Stomach (tissue), 8 donors: ENCODE measurements at regions not wholly inside any gene's neighbourhood (a gene's known extent, or its start where the extent isn't known, plus 50 kb on each side); places are given as distances from the start of the nearest gene placed in this dataset.

Experiments used
- DNase-seq, 2 donors: peaks; one replicate each; pipeline versions ENCODE4 v3.0.0 to v3.0.0-alpha.2; 2013 to 2019
- H3K27ac ChIP-seq, 5 donors: fragments of 200-600 bp in 4 of 5; sonication (generic) in 4 of 5; one replicate each; pipeline ENCODE4 v1.5.1; 2013 to 2019; ENCODE audit warnings: mild to moderate bottlenecking in 1 of 5, moderate library complexity in 1 of 5
- H3K27me3 ChIP-seq, 3 donors: fragments of 200-600 bp; sonication (generic); one replicate each; pipeline ENCODE4 v1.5.1; 2017 to 2019; ENCODE audit warnings: mixed run types in 1 of 3
- H3K36me3 ChIP-seq, 4 donors: fragments of 200-600 bp; sonication (generic); 1 replicate in 3 of 4; 2 replicates in 1 of 4; pipeline ENCODE4 v1.5.1; 2016 to 2019
- H3K4me1 ChIP-seq, 4 donors: fragments of 200-600 bp; sonication (generic); one replicate each; pipeline ENCODE4 v1.5.1; 2016 to 2019
- H3K4me3 ChIP-seq, 4 donors: fragments of 200-600 bp; sonication (generic) in 3 of 4; one replicate each; pipeline ENCODE4 v1.5.1; 2016 to 2019; ENCODE audit warnings: mild to moderate bottlenecking in 1 of 4
- H3K9me3 ChIP-seq, 4 donors: fragments of 200-600 bp; sonication (generic); one replicate each; pipeline ENCODE4 v1.5.1; 2016 to 2019
- EP300 ChIP-seq: sonication (generic); formaldehyde crosslinking; IDR thresholded peaks from one replicate; pipeline ENCODE4 v1.6.1; 2017; ENCODE audit warnings: antibody characterized with exemption
- POLR2A ChIP-seq, 4 donors: fragments of 450-650 bp; IDR thresholded peaks; one replicate each; pipeline ENCODE4 v1.6.1; 2016; ENCODE audit warnings: antibody characterized with exemption in 4 of 4, control low read depth in 2 of 4, mild to moderate bottlenecking in 1 of 4, moderate library complexity in 1 of 4
- POLR2AphosphoS5 ChIP-seq, 3 donors: sonication (generic); formaldehyde crosslinking; IDR thresholded peaks; one replicate each; pipeline ENCODE4 v1.6.1; 2016; ENCODE audit warnings: antibody characterized with exemption in 3 of 3
- WGBS, 5 donors: extraction: QIAGEN DNeasy Blood & Tissue Kit in 3 of 5; methylation state at CpG; one replicate each; pipeline versions ENCODE4 v1.1.5 to v1.1.7; 2013 to 2018; 5-methylcytosine and 5-hydroxymethylcytosine counted together
- intact Hi-C: fragments of 100-400 bp; cut with DNase I; formaldehyde crosslinking; loops from one replicate; pipeline ENCODE4 v1.15.1; 2023; ENCODE audit warnings: low total_unique reads
- TF ChIP-seq, protein P1 (sequence below), 7 experiments: fragments of 450-650 bp in 4 of 7; fragments of 200-600 bp in 3 of 7; sonication (generic) in 3 of 7; IDR thresholded peaks; one replicate each; pipeline ENCODE4 v1.5.1; 2016 to 2019; ENCODE audit warnings: antibody characterized with exemption in 7 of 7, control low read depth in 2 of 7, mild to moderate bottlenecking in 1 of 7
- donor health status: healthy with polysubstance abuse.
- donor health status: Bipolar disorder and iron deficiency.
- donor health status: healthy.

DNA sequence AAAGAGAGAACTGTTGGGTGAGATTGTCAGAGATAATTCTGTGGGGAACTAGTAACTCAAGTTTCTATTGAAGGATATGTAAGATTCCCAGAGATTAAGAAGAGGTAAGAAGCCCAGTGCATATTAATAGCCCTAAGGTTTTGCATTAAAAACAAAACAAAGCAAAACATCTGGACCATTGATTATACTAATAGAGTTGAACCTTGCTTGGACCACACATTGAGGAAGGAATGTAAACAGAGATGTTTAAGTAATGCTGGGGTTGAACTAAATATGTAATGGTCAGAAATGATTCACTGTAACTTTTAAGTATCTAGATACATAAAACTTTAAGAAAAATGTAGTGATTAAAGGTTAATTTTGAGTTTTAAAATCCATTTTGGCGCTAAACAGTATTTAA, 1770.0 kb downstream of the PCDH9 start:
- DNase-seq, result no peak
- Histone ChIP-seq H3K4me1 (no peaks in the 10 kb centered on the region), H3K36me3 (no peaks in the 10 kb centered on the region), H3K27ac (no peak overlapping the region), H3K9me3 (no peaks in the 10 kb centered on the region), H3K4me3 (no peak overlapping the region), H3K27me3 (no peaks in the 10 kb centered on the region)
- no peak for TF ChIP-seq POLR2A (IDR thresholded peaks at IDR 0.05)
- intact Hi-C loops, result no loop called here
- WGBS, 5 donors, result 69 to 91% (median 84%) methylated on average over 1 of the region's 1 CpG

DNA sequence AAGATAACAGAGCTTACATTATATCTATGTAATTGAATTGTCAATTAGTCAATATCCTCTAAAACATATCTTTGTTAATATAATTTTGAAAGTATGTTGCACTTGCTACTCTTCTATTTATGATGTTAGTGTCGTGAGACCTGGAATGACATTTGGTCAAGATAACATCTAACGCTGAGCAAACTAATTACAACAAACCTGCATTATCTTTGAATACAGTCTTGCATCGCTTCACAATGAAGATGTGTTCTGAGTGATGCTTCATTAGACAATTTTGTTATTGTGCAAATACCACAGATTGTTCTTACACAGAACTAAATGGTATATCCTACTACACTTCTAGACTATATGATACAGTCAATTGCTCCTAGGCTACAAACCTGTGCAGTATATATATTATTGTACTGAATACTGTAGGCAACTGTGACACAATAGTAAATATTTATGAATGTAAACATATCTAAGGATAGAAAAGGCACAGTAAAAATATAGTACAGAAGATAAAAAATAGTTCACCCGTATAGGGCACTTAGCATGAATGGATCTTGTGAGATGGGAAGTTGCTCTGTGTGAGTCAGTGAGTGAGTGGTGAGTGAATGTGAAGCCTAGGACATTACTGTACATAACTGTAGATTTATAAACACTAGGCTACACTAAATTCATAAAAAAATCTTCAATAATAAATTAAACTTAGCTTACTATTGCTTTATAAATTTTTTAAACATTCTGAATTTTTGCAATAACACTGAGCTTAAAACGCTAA, 1773.8 kb downstream of the PCDH9 start:
- Histone ChIP-seq H3K9me3 (no peaks in the 10 kb centered on the region), H3K27ac (no peak overlapping the region), H3K36me3 (no peaks in the 10 kb centered on the region), H3K4me3 (no peak overlapping the region), H3K4me1 (no peaks in the 10 kb centered on the region), H3K27me3 (no peaks in the 10 kb centered on the region)
- TF ChIP-seq, protein P1, sequence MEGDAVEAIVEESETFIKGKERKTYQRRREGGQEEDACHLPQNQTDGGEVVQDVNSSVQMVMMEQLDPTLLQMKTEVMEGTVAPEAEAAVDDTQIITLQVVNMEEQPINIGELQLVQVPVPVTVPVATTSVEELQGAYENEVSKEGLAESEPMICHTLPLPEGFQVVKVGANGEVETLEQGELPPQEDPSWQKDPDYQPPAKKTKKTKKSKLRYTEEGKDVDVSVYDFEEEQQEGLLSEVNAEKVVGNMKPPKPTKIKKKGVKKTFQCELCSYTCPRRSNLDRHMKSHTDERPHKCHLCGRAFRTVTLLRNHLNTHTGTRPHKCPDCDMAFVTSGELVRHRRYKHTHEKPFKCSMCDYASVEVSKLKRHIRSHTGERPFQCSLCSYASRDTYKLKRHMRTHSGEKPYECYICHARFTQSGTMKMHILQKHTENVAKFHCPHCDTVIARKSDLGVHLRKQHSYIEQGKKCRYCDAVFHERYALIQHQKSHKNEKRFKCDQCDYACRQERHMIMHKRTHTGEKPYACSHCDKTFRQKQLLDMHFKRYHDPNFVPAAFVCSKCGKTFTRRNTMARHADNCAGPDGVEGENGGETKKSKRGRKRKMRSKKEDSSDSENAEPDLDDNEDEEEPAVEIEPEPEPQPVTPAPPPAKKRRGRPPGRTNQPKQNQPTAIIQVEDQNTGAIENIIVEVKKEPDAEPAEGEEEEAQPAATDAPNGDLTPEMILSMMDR (IDR thresholded peaks at IDR 0.05), result no peak
- TF ChIP-seq POLR2A (IDR thresholded peaks at IDR 0.05), result no peak
- WGBS, 5 donors, result 73 to 81% (median 77%) methylated on average over 5 of the region's 5 CpGs
- DNase-seq, result no peak
- intact Hi-C loops, result no loop called here

DNA sequence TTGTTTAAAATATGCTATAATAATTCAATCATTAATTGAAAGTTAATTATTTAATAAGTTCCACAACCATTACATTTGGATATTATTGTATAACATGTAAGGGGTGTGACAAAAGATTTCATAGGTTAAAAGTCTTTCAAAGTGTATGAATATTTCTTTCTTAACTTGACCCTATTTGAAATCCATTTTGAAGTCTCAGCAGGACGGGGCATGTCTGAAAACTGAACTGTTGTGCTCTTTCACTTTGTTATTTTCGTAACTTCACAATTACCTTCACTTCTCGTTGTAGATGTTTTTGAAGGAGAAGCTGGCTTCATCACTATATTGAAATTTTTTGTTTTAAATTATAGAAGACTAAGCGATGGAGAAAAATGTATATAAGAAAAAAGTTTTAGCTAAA, 1775.7 kb downstream of the PCDH9 start:
- Histone ChIP-seq H3K4me1 (no peaks in the 10 kb centered on the region), H3K27me3 (no peaks in the 10 kb centered on the region), H3K36me3 (no peaks in the 10 kb centered on the region), H3K4me3 (no peak overlapping the region), H3K27ac (no peak overlapping the region), H3K9me3 (no peaks in the 10 kb centered on the region)
- 83 to 90% (median 87%) methylated on average over 4 of the region's 4 CpGs for WGBS, 5 donors
- no peak for TF ChIP-seq EP300
- no peak for DNase-seq
- intact Hi-C loops, result no loop called here

DNA sequence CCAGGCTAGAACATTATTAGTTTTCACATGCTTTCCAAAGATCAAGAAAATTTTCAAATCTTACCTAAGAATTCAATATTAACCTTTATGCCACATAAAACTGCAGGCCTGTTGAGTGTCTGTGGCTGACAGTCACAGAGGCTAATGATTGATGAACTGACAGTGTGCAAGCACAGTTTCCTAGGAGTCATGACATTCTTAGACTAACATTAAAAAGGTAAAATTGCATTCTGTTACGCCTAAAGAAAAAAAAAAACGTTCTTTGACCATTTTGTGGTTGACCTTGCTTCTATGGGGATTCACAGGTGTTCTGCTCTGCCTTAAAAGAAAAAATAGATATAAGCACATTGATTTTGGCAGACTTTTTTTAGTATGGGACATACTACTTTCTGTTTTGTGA, 1776.2 kb downstream of the PCDH9 start:
- TF ChIP-seq POLR2AphosphoS5 (IDR thresholded peaks at IDR 0.05), result no peak
- no peak for TF ChIP-seq EP300
- no peaks in the 10 kb centered on the region for H3K27me3 ChIP-seq
- no peak overlapping the region for H3K27ac ChIP-seq
- no peak overlapping the region for H3K4me3 ChIP-seq
- DNase-seq, result no peak
- H3K9me3 ChIP-seq, result no peaks in the 10 kb centered on the region
- WGBS, 5 donors, result 25 to 48% (median 44%) methylated on average over 2 of the region's 2 CpGs
- no peaks in the 10 kb centered on the region for H3K4me1 ChIP-seq
- intact Hi-C loops, result no loop called here
- no peaks in the 10 kb centered on the region for H3K36me3 ChIP-seq

DNA sequence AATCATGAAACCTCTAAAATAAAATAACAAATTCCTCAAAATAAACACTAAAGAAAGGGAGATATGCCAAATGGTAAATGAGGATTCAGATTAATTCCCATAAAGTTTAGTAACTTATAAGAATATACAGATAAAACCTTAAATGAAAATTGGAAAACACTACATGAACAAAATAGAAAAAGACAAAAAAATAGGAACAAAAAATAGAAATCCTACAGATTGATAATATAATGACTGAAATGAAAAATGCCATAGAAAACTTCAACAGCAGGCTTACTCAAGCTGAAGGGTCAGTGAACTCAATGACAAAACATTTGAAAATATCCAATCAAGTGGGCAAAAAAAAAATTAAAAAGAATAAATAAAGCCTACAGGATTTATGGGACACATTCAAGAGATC, 1784.8 kb downstream of the PCDH9 start:
- Histone ChIP-seq H3K4me1 (no peaks in the 10 kb centered on the region), H3K36me3 (no peaks in the 10 kb centered on the region), H3K27ac (no peak overlapping the region), H3K27me3 (no peaks in the 10 kb centered on the region), H3K9me3 (peaks cover 0 to 20% (median 6%) of the 10 kb centered on the region in 4 donors), H3K4me3 (no peak overlapping the region)
- TF ChIP-seq, protein P1 (IDR thresholded peaks at IDR 0.05), result no peak
- TF ChIP-seq POLR2A (IDR thresholded peaks at IDR 0.05), result no peak
- no peak for TF ChIP-seq POLR2AphosphoS5 (IDR thresholded peaks at IDR 0.05)
- no peak for TF ChIP-seq EP300
- intact Hi-C loops, result no loop called here
- DNase-seq, result no peak

DNA sequence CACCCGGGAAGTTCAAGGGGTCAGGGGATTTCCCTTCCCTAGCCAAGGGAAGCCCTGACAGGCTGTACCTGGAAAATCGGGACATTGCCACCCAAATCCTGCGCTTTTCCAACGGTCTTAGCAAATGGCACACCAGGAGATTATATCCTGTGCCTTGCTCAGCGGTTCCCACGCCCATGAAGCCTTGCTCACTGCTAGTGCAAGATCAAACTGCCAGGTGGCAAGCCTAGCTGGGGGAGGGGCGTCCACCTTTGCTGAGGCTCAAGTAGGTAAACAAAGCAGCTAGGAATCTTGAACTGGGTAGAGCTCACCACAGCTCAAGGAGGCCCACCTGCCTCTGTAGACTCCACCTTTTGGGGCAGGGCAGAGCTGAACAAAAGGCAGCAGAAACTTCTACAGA, 1794.5 kb downstream of the PCDH9 start:
- no peak for DNase-seq
- TF ChIP-seq EP300 (no peak), POLR2AphosphoS5 (IDR thresholded peaks at IDR 0.05) (no peak), POLR2A (IDR thresholded peaks at IDR 0.05) (no peak)
- TF ChIP-seq, protein P1 (IDR thresholded peaks at IDR 0.05), result no peak
- WGBS, 5 donors, result 79 to 89% (median 87%) methylated on average over 7 of the region's 7 CpGs
- H3K9me3 ChIP-seq, result peaks cover 0 to 16% (median 14%) of the 10 kb centered on the region in 4 donors
- no peaks in the 10 kb centered on the region for H3K27me3 ChIP-seq
- no peaks in the 10 kb centered on the region for H3K4me1 ChIP-seq
- H3K36me3 ChIP-seq, result no peaks in the 10 kb centered on the region
- H3K4me3 ChIP-seq, result no peak overlapping the region
- H3K27ac ChIP-seq, result no peak overlapping the region
- intact Hi-C loops, result no loop called here
